DND-41 (cell line): ENCODE measurements at regions not wholly inside any gene's neighbourhood (a gene's known extent, or its start where the extent isn't known, plus 50 kb on each side); places are given as distances from the start of the nearest gene placed in this dataset.
"Not testable (repeated sequence)": the region's sequence is repeated elsewhere in the genome, so short reads cannot be mapped to it uniquely, and the experiment has no call there.

ENCODE experiments used
- ATAC-seq: fragments of 200-7000 bp; cut with Tn5 transposase; 3 replicates; pipeline ENCODE4 v1.9.1; 2021; ENCODE audit warnings: low read depth; ENCODE audit not compliant: insufficient read depth
- DNase-seq: peaks from one replicate; pipeline ENCODE4 v3.0.0-alpha.2; 2020
- H2AFZ ChIP-seq: 2 replicates; pipeline ENCODE4 v1.6.0; 2012; ENCODE audit warnings: low read depth, low read length
- H3K27ac ChIP-seq: 2 replicates; pipeline ENCODE4 v1.5.1; 2012; ENCODE audit warnings: low read length, inconsistent platforms
- H3K27me3 ChIP-seq: fragments of 200-600 bp; sonication (generic); 2 replicates; pipeline ENCODE4 v1.6.0; 2012; ENCODE audit warnings: low read length, mild to moderate bottlenecking, inconsistent platforms; ENCODE audit not compliant: insufficient read depth, poor library complexity
- H3K36me3 ChIP-seq: 2 replicates; pipeline ENCODE4 v1.5.1; 2012; ENCODE audit warnings: low read length, inconsistent platforms; ENCODE audit not compliant: insufficient read depth
- H3K4me1 ChIP-seq: 2 replicates; pipeline ENCODE4 v1.5.1; 2012; ENCODE audit warnings: mild to moderate bottlenecking, low read length; ENCODE audit not compliant: insufficient read depth
- H3K4me2 ChIP-seq: 2 replicates; pipeline ENCODE4 v1.6.0; 2012; ENCODE audit warnings: mild to moderate bottlenecking, moderate library complexity, low read length, inconsistent platforms; ENCODE audit not compliant: insufficient read depth
- H3K4me3 ChIP-seq, 2 experiments: fragments of 200-600 bp in 1 of 2; shearing (Covaris generic) in 1 of 2; 2 replicates each; pipeline ENCODE4 v1.5.1; 2012 to 2016; ENCODE audit warnings: inconsistent platforms in 2 of 2, low read length in 2 of 2, mild to moderate bottlenecking in 2 of 2, low read depth in 1 of 2, moderate library complexity in 1 of 2
- H3K79me2 ChIP-seq: 2 replicates; pipeline ENCODE4 v1.6.0; 2012; ENCODE audit warnings: low read length, inconsistent platforms; ENCODE audit not compliant: insufficient read depth
- H3K9ac ChIP-seq: 2 replicates; pipeline ENCODE4 v1.6.0; 2012; ENCODE audit warnings: low read depth, mild to moderate bottlenecking, inconsistent platforms, low read length, moderate library complexity
- H3K9me3 ChIP-seq: 2 replicates; pipeline ENCODE4 v1.5.1; 2012; ENCODE audit warnings: low read length, moderate library complexity, mild to moderate bottlenecking, inconsistent platforms; ENCODE audit not compliant: insufficient read depth, severe bottlenecking
- H4K20me1 ChIP-seq: 2 replicates; pipeline ENCODE4 v1.6.0; 2012; ENCODE audit warnings: low read length; ENCODE audit not compliant: insufficient read depth
- CTCF ChIP-seq: IDR thresholded peaks from 2 replicates; pipeline ENCODE4 v1.5.1; 2012; ENCODE audit warnings: borderline replicate concordance, low read length, moderate library complexity, mild to moderate bottlenecking; ENCODE audit not compliant: poor library complexity, severe bottlenecking; ENCODE audit errors: extremely low read depth
- EZH2 ChIP-seq: IDR thresholded peaks from 3 replicates; pipeline ENCODE4 v1.6.1; 2012; ENCODE audit warnings: borderline replicate concordance, low read depth, mild to moderate bottlenecking, moderate library complexity, low read length, inconsistent platforms; ENCODE audit not compliant: severe bottlenecking

GRCh38 chr4:85209161-85209560, 242.7 kb upstream of the WDFY3 start:
- H3K4me3 ChIP-seq: no peak overlapping the region
- no peaks in the 10 kb centered on the region for H3K4me1 ChIP-seq
- ATAC-seq (no peak), DNase-seq (no peak)
- no peaks in the 10 kb centered on the region for H4K20me1 ChIP-seq
- no peaks in the 10 kb centered on the region for H3K27me3 ChIP-seq
- no peaks in the 10 kb centered on the region for H3K9me3 ChIP-seq
- H2AFZ ChIP-seq: no peak overlapping the region
- no peak overlapping the region for H3K4me2 ChIP-seq
- no peaks in the 10 kb centered on the region for H3K79me2 ChIP-seq
- H3K27ac ChIP-seq: no peak overlapping the region
- TF ChIP-seq EZH2 (no peak), CTCF (no peak)
- H3K36me3 ChIP-seq: no peaks in the 10 kb centered on the region
- H3K9ac ChIP-seq: no peak overlapping the region

GRCh38 chr4:85210353-85210752, 243.9 kb upstream of the WDFY3 start:
- TF ChIP-seq CTCF: no peak
- TF ChIP-seq EZH2: no peak
- Histone ChIP-seq H3K9ac (no peak overlapping the region), H4K20me1 (no peaks in the 10 kb centered on the region), H3K4me2 (no peak overlapping the region), H3K36me3 (no peaks in the 10 kb centered on the region), H3K27me3 (no peaks in the 10 kb centered on the region), H3K27ac (no peak overlapping the region), H3K4me3 (no peak overlapping the region), H3K79me2 (no peaks in the 10 kb centered on the region), H3K4me1 (no peaks in the 10 kb centered on the region), H2AFZ (no peak overlapping the region), H3K9me3 (no peaks in the 10 kb centered on the region)
- no peak for DNase-seq
- ATAC-seq: no peak

- not testable (repeated sequence) for H3K27me3 ChIP-seq, H3K27ac ChIP-seq, H3K9ac ChIP-seq, H3K36me3 ChIP-seq, H2AFZ ChIP-seq, H3K4me3 ChIP-seq, H3K79me2 ChIP-seq, DNase-seq, H3K4me2 ChIP-seq, H3K4me1 ChIP-seq, H4K20me1 ChIP-seq, H3K9me3 ChIP-seq, ATAC-seq
Measured at GRCh38 chr4:85216571-85216970, 250.1 kb upstream of the WDFY3 start.

GRCh38 chr4:85218756-85219155, 252.3 kb upstream of the WDFY3 start:
- no peaks in the 10 kb centered on the region for H3K36me3 ChIP-seq
- no peak for ATAC-seq
- no peaks in the 10 kb centered on the region for H3K79me2 ChIP-seq
- H3K4me2 ChIP-seq: no peak overlapping the region
- no peaks in the 10 kb centered on the region for H3K4me1 ChIP-seq
- H3K27ac ChIP-seq: no peak overlapping the region
- peaks cover 8% of the 10 kb centered on the region for H3K9me3 ChIP-seq
- H3K9ac ChIP-seq: no peak overlapping the region
- no peak overlapping the region for H3K4me3 ChIP-seq
- no peaks in the 10 kb centered on the region for H4K20me1 ChIP-seq
- DNase-seq: no peak
- H2AFZ ChIP-seq: no peak overlapping the region
- no peaks in the 10 kb centered on the region for H3K27me3 ChIP-seq
- no peak for TF ChIP-seq EZH2
- TF ChIP-seq CTCF: no peak
